AG04450 (cell line): ENCODE measurements at regions not wholly inside any gene's neighbourhood (a gene's known extent, or its start where the extent isn't known, plus 50 kb on each side); places are given as distances from the start of the nearest gene placed in this dataset.
"Not testable (repeated sequence)": the region's sequence is repeated elsewhere in the genome, so short reads cannot be mapped to it uniquely, and the experiment has no call there.

Experiments used
- CTCF ChIA-PET: fragments of 300-600, 350-600 bp; formaldehyde crosslinking; extraction: SDS; loops from one replicate; lab custom pipeline; 2022; ENCODE audit warnings: antibody characterized with exemption, inconsistent platforms; lab: Charles Lee
- POLR2A ChIA-PET: fragments of 350-600 bp; formaldehyde crosslinking; extraction: SDS; loops from one replicate; lab custom pipeline; 2021; ENCODE audit warnings: antibody characterized with exemption, inconsistent platforms; lab: Yijun Ruan, JAX
- DNase-seq: peaks from one replicate; pipeline ENCODE4 v3.0.0-alpha.2; 2011; ENCODE audit warnings: low read depth, low spot score
- H3K27ac ChIP-seq: one replicate; pipeline ENCODE4 v1.5.1; 2012; ENCODE audit warnings: low read depth, low read length, control low read depth
- H3K27me3 ChIP-seq: one replicate; pipeline ENCODE4 v1.6.0; 2012; ENCODE audit warnings: low read length; ENCODE audit not compliant: control insufficient read depth, insufficient read depth
- H3K4me3 ChIP-seq: 2 replicates; pipeline ENCODE4 v1.5.1; 2011; ENCODE audit warnings: mild to moderate bottlenecking, low read depth, low read length, control low read depth
- H3K9me3 ChIP-seq: 2 replicates; pipeline ENCODE4 v1.5.1; 2012; ENCODE audit warnings: low read length; ENCODE audit not compliant: control insufficient read depth, insufficient read depth
- CTCF ChIP-seq: IDR thresholded peaks from 2 replicates; pipeline ENCODE4 v1.5.1; 2011; ENCODE audit warnings: low read depth, low read length, control low read depth, inconsistent platforms

DNA sequence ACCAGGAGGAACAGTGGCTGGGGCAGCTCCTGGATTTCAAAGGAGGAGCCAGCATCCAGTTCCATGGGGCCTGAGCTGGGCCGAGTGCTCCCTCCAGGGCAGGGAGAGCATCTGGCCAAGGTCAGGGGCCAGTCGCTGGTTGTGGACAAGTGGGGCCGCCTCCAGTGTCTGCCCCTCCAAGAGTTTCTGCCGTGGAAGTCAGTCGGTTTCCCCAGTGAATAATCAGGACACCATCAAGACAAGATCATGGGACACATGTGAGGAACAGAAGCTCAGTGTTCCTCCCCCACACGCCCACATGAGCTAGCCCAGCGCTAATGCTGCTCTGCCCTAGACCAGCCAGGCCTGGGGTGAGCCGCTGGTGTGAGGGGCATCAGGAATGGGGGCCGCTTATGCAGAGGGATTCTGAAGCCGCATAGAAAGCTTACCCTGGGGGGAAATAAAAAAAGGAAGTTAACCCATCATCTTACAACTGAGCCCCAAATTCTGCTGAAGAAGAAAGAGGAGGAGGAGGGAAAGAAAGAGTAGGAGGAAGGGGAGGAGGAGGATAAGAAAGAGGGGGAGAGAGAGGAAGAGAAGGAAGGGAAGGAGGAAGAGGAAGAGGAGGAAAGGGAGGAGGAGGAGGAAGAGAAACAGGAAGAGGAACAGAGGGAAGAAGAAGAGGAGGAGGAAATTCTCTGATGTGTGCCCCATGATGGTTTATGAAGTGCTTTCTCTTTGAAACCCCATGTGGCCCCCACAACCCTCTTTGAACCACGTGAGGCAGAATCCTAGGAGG, 198.4 kb downstream of the MATN1 start:
- no peak overlapping the region for H3K27ac ChIP-seq
- H3K27me3 ChIP-seq = peaks cover 8% of the 10 kb centered on the region
- H3K4me3 ChIP-seq = no peak overlapping the region
- CTCF ChIA-PET = no interaction called here
- POLR2A ChIA-PET = no interaction called here
- no peak for TF ChIP-seq CTCF
- no peak for DNase-seq
- no peaks in the 10 kb centered on the region for H3K9me3 ChIP-seq

- H3K27ac ChIP-seq, CTCF ChIA-PET, POLR2A ChIA-PET, DNase-seq, H3K4me3 ChIP-seq, H3K27me3 ChIP-seq, H3K9me3 ChIP-seq: not testable (repeated sequence)
Observed at GRCh38 chr1:30524025-30524555, 199.3 kb downstream of the MATN1 start.

- H3K4me3 ChIP-seq = no peak overlapping the region
- no peak for DNase-seq
- H3K27me3 ChIP-seq = peaks cover 8% of the 10 kb centered on the region
- no peak for TF ChIP-seq CTCF
- no peak overlapping the region for H3K27ac ChIP-seq
- POLR2A ChIA-PET = no interaction called here
- H3K9me3 ChIP-seq = no peaks in the 10 kb centered on the region
- CTCF ChIA-PET = no interaction called here
Observed at GRCh38 chr1:30523055-30524020, 200.0 kb downstream of the MATN1 start.

DNA sequence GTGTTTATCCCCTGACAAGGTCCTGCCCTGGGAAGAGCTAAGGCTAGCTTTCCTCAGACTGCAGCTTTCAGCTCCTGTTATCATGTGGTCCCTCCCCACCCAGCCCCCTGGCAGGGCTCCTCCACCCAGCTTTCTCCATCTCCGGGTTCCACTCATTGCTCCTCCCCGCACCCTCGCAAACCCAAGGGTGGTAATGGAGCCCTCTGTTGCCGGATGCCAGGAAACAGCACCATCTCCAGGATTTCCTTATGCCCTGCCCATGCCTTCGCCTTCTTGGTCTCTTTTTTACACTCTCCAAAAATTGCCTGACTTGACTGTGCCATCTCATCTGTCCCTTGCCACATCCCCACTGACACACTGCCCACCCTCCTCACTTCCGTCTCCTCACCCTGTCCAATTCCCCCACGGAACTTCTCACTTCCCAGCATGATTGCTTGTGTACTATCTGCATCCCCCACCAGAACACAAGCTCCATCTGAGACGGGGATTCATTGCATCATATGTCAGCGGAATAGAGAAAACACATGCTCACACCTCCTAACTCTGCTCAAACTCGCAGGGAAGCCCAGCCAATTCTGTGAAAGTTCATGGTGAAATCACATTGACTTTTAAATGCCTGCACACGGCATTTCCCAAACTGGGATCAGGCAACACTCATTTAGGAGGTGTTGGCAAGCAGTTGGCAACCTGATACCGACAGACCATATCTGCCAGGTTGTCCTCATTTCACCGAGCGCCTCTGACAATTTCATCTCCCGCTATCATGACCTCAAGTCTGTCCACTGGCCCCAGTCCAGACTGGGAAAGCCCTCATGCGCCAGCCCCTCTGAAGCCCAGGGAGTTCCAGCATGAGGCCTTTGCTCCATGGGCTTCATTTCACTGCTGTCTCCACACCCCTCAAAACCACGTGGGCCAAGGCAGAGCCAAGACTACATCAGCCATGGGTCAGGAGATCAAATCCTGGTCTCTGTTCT, 201.1 kb downstream of the MATN1 start:
- Histone ChIP-seq H3K27me3 (peaks cover 8% of the 10 kb centered on the region), H3K4me3 (no peak overlapping the region), H3K27ac (no peak overlapping the region), H3K9me3 (no peaks in the 10 kb centered on the region)
- POLR2A ChIA-PET = no interaction called here
- CTCF ChIA-PET = no interaction called here
- no peak for DNase-seq
- no peak for TF ChIP-seq CTCF
